Lower lobe of right lung (tissue), 2 donors: ENCODE measurements at regions not wholly inside any gene's neighbourhood (a gene's known extent, or its start where the extent isn't known, plus 50 kb on each side); places are given as distances from the start of the nearest gene placed in this dataset.
"Not testable (repeated sequence)": the region's sequence is repeated elsewhere in the genome, so short reads cannot be mapped to it uniquely, and the experiment has no call there.

ENCODE experiments used
- ATAC-seq, 2 donors: fragments of 200-7000 bp; cut with Tn5 transposase; one replicate each; pipeline ENCODE4 v1.9.1; 2020 to 2022; ENCODE audit warnings: mild to moderate bottlenecking in 2 of 2, moderate library complexity in 2 of 2
- DNase-seq: peaks from one replicate; pipeline ENCODE4 v3.0.0-alpha.2; 2020
- H3K27ac ChIP-seq: fragments of 200-600 bp; one replicate; pipeline ENCODE4 v1.8.0; 2022
- H3K27me3 ChIP-seq: fragments of 200-600 bp; one replicate; pipeline ENCODE4 v1.8.0; 2022; ENCODE audit warnings: low read depth
- H3K36me3 ChIP-seq: fragments of 200-600 bp; one replicate; pipeline ENCODE4 v1.8.0; 2022; ENCODE audit warnings: mild to moderate bottlenecking
- H3K4me1 ChIP-seq: fragments of 200-600 bp; one replicate; pipeline ENCODE4 v1.8.0; 2022
- H3K4me3 ChIP-seq: fragments of 200-600 bp; one replicate; pipeline ENCODE4 v1.8.0; 2022; ENCODE audit warnings: mild to moderate bottlenecking
- H3K9me3 ChIP-seq: fragments of 200-600 bp; one replicate; pipeline ENCODE4 v1.8.0; 2022
- intact Hi-C: fragments of 100-400 bp; cut with DNase I; formaldehyde crosslinking; loops from one replicate; pipeline ENCODE4 v1.11.0; 2022
- TF ChIP-seq, protein P1 (sequence below): fragments of 200-600 bp; IDR thresholded peaks from one replicate; pipeline ENCODE4 v1.8.0; 2022; ENCODE audit warnings: antibody characterized with exemption, mild to moderate bottlenecking
- donor health status: DM: no; HTN: yes; CAD: no; lungs with severe emphysema.

GRCh38 chr19:28685802-28686201 lies 527.1 kb downstream of the UQCRFS1 start:
- TF ChIP-seq, protein P1, sequence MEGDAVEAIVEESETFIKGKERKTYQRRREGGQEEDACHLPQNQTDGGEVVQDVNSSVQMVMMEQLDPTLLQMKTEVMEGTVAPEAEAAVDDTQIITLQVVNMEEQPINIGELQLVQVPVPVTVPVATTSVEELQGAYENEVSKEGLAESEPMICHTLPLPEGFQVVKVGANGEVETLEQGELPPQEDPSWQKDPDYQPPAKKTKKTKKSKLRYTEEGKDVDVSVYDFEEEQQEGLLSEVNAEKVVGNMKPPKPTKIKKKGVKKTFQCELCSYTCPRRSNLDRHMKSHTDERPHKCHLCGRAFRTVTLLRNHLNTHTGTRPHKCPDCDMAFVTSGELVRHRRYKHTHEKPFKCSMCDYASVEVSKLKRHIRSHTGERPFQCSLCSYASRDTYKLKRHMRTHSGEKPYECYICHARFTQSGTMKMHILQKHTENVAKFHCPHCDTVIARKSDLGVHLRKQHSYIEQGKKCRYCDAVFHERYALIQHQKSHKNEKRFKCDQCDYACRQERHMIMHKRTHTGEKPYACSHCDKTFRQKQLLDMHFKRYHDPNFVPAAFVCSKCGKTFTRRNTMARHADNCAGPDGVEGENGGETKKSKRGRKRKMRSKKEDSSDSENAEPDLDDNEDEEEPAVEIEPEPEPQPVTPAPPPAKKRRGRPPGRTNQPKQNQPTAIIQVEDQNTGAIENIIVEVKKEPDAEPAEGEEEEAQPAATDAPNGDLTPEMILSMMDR, result no peak
- no peak overlapping the region for H3K27ac ChIP-seq
- H3K4me1 ChIP-seq, result no peaks in the 10 kb centered on the region
- no peaks in the 10 kb centered on the region for H3K36me3 ChIP-seq
- intact Hi-C loops, result no loop called here
- no peaks in the 10 kb centered on the region for H3K27me3 ChIP-seq
- H3K4me3 ChIP-seq, result no peak overlapping the region
- DNase-seq (no peak), ATAC-seq (no peak)
- no peaks in the 10 kb centered on the region for H3K9me3 ChIP-seq

GRCh38 chr19:28685077-28685476 lies 527.9 kb downstream of the UQCRFS1 start:
- DNase-seq, intact Hi-C loops, H3K36me3 ChIP-seq, H3K4me3 ChIP-seq, H3K27me3 ChIP-seq, H3K27ac ChIP-seq, H3K9me3 ChIP-seq, H3K4me1 ChIP-seq, ATAC-seq: not testable (repeated sequence)

- Histone ChIP-seq H3K9me3 (no peaks in the 10 kb centered on the region), H3K4me3 (no peak overlapping the region), H3K27ac (no peak overlapping the region), H3K36me3 (no peaks in the 10 kb centered on the region), H3K4me1 (no peaks in the 10 kb centered on the region), H3K27me3 (no peaks in the 10 kb centered on the region)
- intact Hi-C loops, result no loop called here
- DNase-seq (no peak), ATAC-seq (no peak)
- TF ChIP-seq, protein P1, result no peak
Observed at GRCh38 chr19:28680111-28680510, 532.8 kb downstream of the UQCRFS1 start.

DNA sequence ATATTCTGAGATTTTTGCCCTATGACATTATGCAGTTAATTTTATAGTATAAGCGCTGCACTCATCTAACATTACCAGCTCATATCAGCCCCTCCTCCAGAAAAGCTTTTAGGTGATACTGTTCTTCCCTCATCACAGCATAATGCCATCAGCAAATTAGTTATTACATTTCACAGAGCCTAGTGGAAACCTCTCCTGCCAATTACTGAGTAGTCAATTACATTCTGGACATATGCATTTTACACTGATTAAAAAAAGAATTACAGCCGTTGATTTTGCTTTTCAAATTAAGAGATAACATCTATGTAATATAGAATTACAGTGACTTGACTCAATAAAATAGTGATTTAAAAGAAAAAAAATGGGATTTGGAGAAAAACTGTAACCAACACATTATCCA lies 542.1 kb downstream of the UQCRFS1 start:
- TF ChIP-seq, protein P1, result no peak
- Histone ChIP-seq H3K36me3 (no peaks in the 10 kb centered on the region), H3K9me3 (peaks cover 7% of the 10 kb centered on the region), H3K27ac (no peak overlapping the region), H3K4me3 (no peak overlapping the region), H3K27me3 (no peaks in the 10 kb centered on the region), H3K4me1 (no peaks in the 10 kb centered on the region)
- intact Hi-C loops, result no loop called here
- DNase-seq (no peak), ATAC-seq (no peak)

GRCh38 chr19:28669804-28670203 lies 543.1 kb downstream of the UQCRFS1 start:
- ATAC-seq (no peak), DNase-seq (no peak)
- no peak overlapping the region for H3K27ac ChIP-seq
- H3K36me3 ChIP-seq, result no peaks in the 10 kb centered on the region
- H3K27me3 ChIP-seq, result no peaks in the 10 kb centered on the region
- intact Hi-C loops, result no loop called here
- H3K4me1 ChIP-seq, result no peaks in the 10 kb centered on the region
- TF ChIP-seq, protein P1, result no peak
- H3K4me3 ChIP-seq, result no peak overlapping the region
- peaks cover 7% of the 10 kb centered on the region for H3K9me3 ChIP-seq

DNA sequence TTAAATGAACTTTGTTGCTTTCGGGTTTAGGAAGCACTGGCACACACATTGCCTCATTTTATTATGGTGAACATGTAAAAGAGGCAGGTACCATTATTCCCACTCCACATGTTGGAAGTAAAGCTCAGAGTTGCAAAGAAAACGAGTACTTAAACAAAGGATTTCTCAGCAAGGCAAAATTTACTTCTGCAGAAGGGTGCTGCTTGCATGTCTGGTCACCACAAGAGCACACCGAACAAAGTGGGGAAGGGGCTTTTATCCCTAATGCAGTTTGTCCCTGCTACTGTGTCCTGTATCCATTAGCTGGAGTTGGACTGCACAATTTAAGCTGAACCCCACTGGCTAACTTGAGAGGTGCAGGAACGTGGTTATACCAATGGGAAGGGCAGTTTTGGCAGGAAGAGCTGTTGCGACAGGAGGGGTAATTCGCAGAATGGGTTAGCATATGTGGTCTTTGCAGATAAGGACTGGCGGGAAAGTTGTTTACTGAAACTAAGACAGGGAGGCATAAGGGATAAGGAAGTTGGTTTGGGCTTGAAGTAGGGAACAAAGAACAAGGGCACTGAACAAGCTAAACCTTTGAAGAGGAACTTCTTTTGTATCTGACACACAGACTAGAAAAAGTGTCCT lies 545.5 kb downstream of the UQCRFS1 start:
- no peak for ATAC-seq
- Histone ChIP-seq H3K36me3 (no peaks in the 10 kb centered on the region), H3K4me1 (no peaks in the 10 kb centered on the region), H3K27ac (no peak overlapping the region), H3K9me3 (peaks cover 7% of the 10 kb centered on the region), H3K27me3 (no peaks in the 10 kb centered on the region), H3K4me3 (no peak overlapping the region)
- intact Hi-C loops, result no loop called here
- no peak for DNase-seq
- TF ChIP-seq, protein P1, result no peak
